B cell (primary cell): ENCODE measurements at regions not wholly inside any gene's neighbourhood (a gene's known extent, or its start where the extent isn't known, plus 50 kb on each side); places are given as distances from the start of the nearest gene placed in this dataset.

Experiments used
- ATAC-seq: fragments of 200-7000 bp; cut with Tn5 transposase; one replicate; pipeline ENCODE4 v1.10.0; 2021; ENCODE audit warnings: low read depth, mild to moderate bottlenecking, moderate number of reproducible peaks, moderate library complexity
- CTCF ChIA-PET: fragments of 350-600 bp; sonication (Branson Sonifier 250); formaldehyde crosslinking; loops from one replicate; lab custom pipeline; 2021; ENCODE audit warnings: antibody characterized with exemption, inconsistent platforms; lab: Charles Lee
- POLR2A ChIA-PET: fragments of 350-600 bp; sonication (Branson Sonifier 250); formaldehyde crosslinking; loops from one replicate; lab custom pipeline; 2021; ENCODE audit warnings: antibody characterized with exemption; lab: Charles Lee
- DNase-seq: peaks from one replicate; pipeline ENCODE4 v3.0.0; 2013
- H2AFZ ChIP-seq: 2 replicates; pipeline ENCODE4 v1.6.1; 2012; ENCODE audit warnings: mild to moderate bottlenecking, low read depth, low read length; ENCODE audit not compliant: insufficient read depth, poor library complexity, severe bottlenecking
- H3K27ac ChIP-seq, 2 donors: 1 replicate in 1 of 2; 2 replicates in 1 of 2; pipeline ENCODE4 v1.5.1; 2012 to 2013; ENCODE audit warnings: low read length in 2 of 2, mild to moderate bottlenecking in 2 of 2, moderate library complexity in 1 of 2
- H3K27me3 ChIP-seq, 4 experiments: fragments of 200-600 bp in 1 of 4; sonication (generic) in 1 of 4; replicated peaks in 1 of 4; 1 replicate in 2 of 4; 2 replicates in 2 of 4; pipeline versions ENCODE4 v1.6.1 to v1.7.0; 2013 to 2016; ENCODE audit warnings: low read length in 3 of 4, mild to moderate bottlenecking in 2 of 4, mixed read lengths in 1 of 4, moderate library complexity in 1 of 4; ENCODE audit not compliant: insufficient read depth in 4 of 4, control insufficient read depth in 3 of 4; ENCODE audit errors: control extremely low read depth in 1 of 4
- H3K36me3 ChIP-seq, 2 experiments: replicated peaks in 1 of 2; 1 replicate in 1 of 2; 2 replicates in 1 of 2; pipeline versions ENCODE4 v1.6.1 to v1.7.1; 2013; ENCODE audit warnings: low read length in 1 of 2; ENCODE audit not compliant: insufficient read depth in 2 of 2, control insufficient read depth in 1 of 2; ENCODE audit errors: control extremely low read depth in 1 of 2, extremely low read depth in 1 of 2
- H3K4me1 ChIP-seq, 2 donors: fragments of 200-600 bp in 1 of 2; sonication (generic) in 1 of 2; 1 replicate in 1 of 2; 2 replicates in 1 of 2; pipeline versions ENCODE4 v1.5.1 to v1.6.1; 2013 to 2017; ENCODE audit warnings: low read length in 2 of 2; ENCODE audit not compliant: control insufficient read depth in 2 of 2, insufficient read depth in 2 of 2
- H3K4me2 ChIP-seq: replicated peaks from 2 replicates; pipeline ENCODE3; 2012; ENCODE audit warnings: mild to moderate bottlenecking, low read depth, low read length; ENCODE audit not compliant: poor library complexity, severe bottlenecking
- H3K4me3 ChIP-seq, 5 experiments: fragments of 200-600 bp in 1 of 5; sonication (generic) in 1 of 5; 1 replicate in 3 of 5; 2 replicates in 2 of 5; pipeline versions ENCODE4 v1.5.1 to v1.7.0; 2011 to 2016; ENCODE audit warnings: low read length in 4 of 5, mild to moderate bottlenecking in 4 of 5, low read depth in 2 of 5, control low read depth in 1 of 5, moderate library complexity in 1 of 5; ENCODE audit not compliant: insufficient read depth in 1 of 5; ENCODE audit errors: control extremely low read depth in 1 of 5, extremely low read depth in 1 of 5
- H3K79me2 ChIP-seq: fragments of 200-600 bp; sonication (generic); one replicate; pipeline ENCODE4 v1.6.0; 2016; ENCODE audit warnings: low read length; ENCODE audit not compliant: control insufficient read depth, insufficient read depth
- H3K9ac ChIP-seq: fragments of 200-600 bp; sonication (generic); 2 replicates; pipeline ENCODE4 v1.6.1; 2017; ENCODE audit warnings: mild to moderate bottlenecking, low read length, moderate library complexity
- H3K9me3 ChIP-seq, 3 donors: one replicate each; pipeline versions ENCODE4 v1.6.1 to v1.7.1; 2013; ENCODE audit warnings: low read length in 2 of 3; ENCODE audit not compliant: control insufficient read depth in 2 of 3, insufficient read depth in 1 of 3; ENCODE audit errors: control extremely low read depth in 1 of 3
- H4K20me1 ChIP-seq: 2 replicates; pipeline ENCODE4 v1.6.0; 2012; ENCODE audit warnings: mild to moderate bottlenecking, low read length; ENCODE audit not compliant: insufficient read depth, control insufficient read depth, poor library complexity, severe bottlenecking
- H3K27ac Mint-ChIP-seq: one replicate; pipeline ENCODE4 v1.8.0; 2021; ENCODE audit warnings: mixed read lengths
- H3K27me3 Mint-ChIP-seq: one replicate; pipeline ENCODE4 v1.8.0; 2021; ENCODE audit warnings: mixed read lengths
- H3K4me1 Mint-ChIP-seq: one replicate; pipeline ENCODE4 v1.8.0; 2021; ENCODE audit warnings: mixed read lengths
- H3K4me3 Mint-ChIP-seq: one replicate; pipeline ENCODE4 v1.8.0; 2021; ENCODE audit warnings: mixed read lengths
- H3K9me3 Mint-ChIP-seq: one replicate; pipeline ENCODE4 v1.8.0; 2022; ENCODE audit warnings: mixed read lengths; ENCODE audit not compliant: insufficient read depth
- CTCF ChIP-seq: fragments of 200-600 bp; IDR thresholded peaks from one replicate; pipeline ENCODE4 v1.8.0; 2022; ENCODE audit warnings: antibody characterized with exemption, mild to moderate bottlenecking
- EZH2 ChIP-seq: IDR thresholded peaks from 2 replicates; pipeline ENCODE4 v1.6.1; 2012; ENCODE audit warnings: borderline replicate concordance, low read depth, mild to moderate bottlenecking, moderate library complexity, low read length; ENCODE audit not compliant: insufficient read depth, poor library complexity, severe bottlenecking
- WGBS: methylation state at CpG from one replicate; pipeline ENCODE4 v1.1.5; 2013; ENCODE audit warnings: missing lambda C conversion rate; ENCODE audit not compliant: insufficient coverage; 5-methylcytosine and 5-hydroxymethylcytosine counted together
- intact Hi-C: fragments of 100-400 bp; cut with micrococcal nuclease; formaldehyde crosslinking; loops from one replicate; pipeline ENCODE4 v1.10.0; 2022

DNA sequence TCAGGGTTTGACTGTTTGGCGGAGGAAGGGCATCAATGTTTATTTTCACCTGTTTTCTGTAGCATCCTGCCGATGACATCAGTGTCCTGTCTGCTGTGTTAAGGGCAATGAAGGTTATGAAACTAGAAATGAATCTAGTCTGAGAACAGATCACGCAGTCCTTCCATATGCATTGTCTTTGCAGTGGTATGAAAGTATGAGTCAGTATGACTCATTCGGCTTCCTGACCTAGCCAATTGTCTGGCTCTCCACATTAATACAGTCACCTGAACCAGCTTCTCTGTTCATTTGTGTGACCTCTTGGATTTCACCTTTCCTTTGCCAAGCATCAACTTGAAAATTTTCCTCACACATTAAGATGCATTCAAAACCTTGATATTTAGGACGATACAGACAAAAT lies 353.8 kb downstream of the RND3 start:
- no peak overlapping the region for H2AFZ ChIP-seq
- 100% methylated on average over 3 of the region's 5 CpGs for WGBS
- H3K4me1 ChIP-seq = no peaks in the 10 kb centered on the region
- no peak overlapping the region for H3K9ac ChIP-seq
- no peaks in the 10 kb centered on the region for H3K79me2 ChIP-seq
- Mint-ChIP-seq H3K27me3 (no peaks in the 10 kb centered on the region), H3K4me1 (no peaks in the 10 kb centered on the region), H3K4me3 (no peak overlapping the region), H3K27ac (no peak overlapping the region), H3K9me3 (no peaks in the 10 kb centered on the region)
- TF ChIP-seq EZH2 (no peak), CTCF (no peak)
- POLR2A ChIA-PET = no interaction called here
- no peak overlapping the region for H3K27ac ChIP-seq
- DNase-seq = no peak
- H3K4me3 ChIP-seq = no peak overlapping the region
- no peaks in the 10 kb centered on the region for H3K9me3 ChIP-seq
- H3K36me3 ChIP-seq = no peaks in the 10 kb centered on the region
- no peaks in the 10 kb centered on the region for H3K27me3 ChIP-seq
- no peak for ATAC-seq
- CTCF ChIA-PET = no interaction called here
- intact Hi-C loops = no loop called here
- no peaks in the 10 kb centered on the region for H4K20me1 ChIP-seq
- H3K4me2 ChIP-seq = no peak overlapping the region

DNA sequence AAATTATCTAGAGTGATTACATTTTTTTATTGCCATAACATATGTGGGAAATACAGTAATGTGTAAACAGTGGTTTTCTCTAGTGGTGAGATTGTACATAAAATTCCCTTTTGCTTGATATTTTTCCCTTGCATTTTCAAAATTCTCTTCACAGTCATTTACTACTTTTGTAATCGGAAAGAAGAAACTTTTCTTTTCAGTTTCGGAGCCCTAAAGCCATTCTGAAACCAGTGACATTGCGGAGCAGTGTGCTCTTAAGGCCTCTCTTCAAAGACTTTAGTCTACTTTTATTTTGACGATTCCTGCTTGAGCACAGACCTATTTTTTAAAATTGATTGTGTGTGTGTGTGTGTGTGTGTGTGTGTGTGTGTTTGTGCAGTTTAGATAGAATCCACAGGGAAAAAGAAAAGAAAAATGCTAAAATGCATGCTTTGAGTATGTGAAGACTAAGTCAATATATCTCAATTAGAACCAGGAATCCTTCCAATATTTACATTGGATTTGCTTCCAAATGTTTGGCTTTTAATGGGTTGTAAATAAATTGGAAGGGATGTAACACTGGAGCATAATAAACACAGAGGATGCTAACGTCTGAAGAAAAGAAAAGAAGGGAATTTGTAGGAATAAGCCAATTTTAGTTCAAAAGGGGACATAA lies 357.4 kb downstream of the RND3 start:
- intact Hi-C loops = no loop called here

More for the DNA sequence above, 357.4 kb downstream of the RND3 start:
- TF ChIP-seq CTCF (no peak), EZH2 (no peak)
- Histone ChIP-seq H3K27ac (no peak overlapping the region), H2AFZ (no peak overlapping the region), H3K4me2 (no peak overlapping the region), H3K4me1 (no peaks in the 10 kb centered on the region), H3K9ac (no peak overlapping the region), H3K4me3 (no peak overlapping the region), H3K27me3 (no peaks in the 10 kb centered on the region), H3K9me3 (peaks cover 0 to 4% (median 0%) of the 10 kb centered on the region in 3 donors), H3K79me2 (no peaks in the 10 kb centered on the region), H3K36me3 (no peaks in the 10 kb centered on the region), H4K20me1 (no peaks in the 10 kb centered on the region)
- Mint-ChIP-seq H3K27ac (no peak overlapping the region), H3K9me3 (no peaks in the 10 kb centered on the region), H3K27me3 (no peaks in the 10 kb centered on the region), H3K4me3 (no peak overlapping the region), H3K4me1 (no peaks in the 10 kb centered on the region)
- 85% methylated on average over 4 of the region's 5 CpGs for WGBS
- ATAC-seq (no peak), DNase-seq (no peak)
- ChIA-PET POLR2A (no interaction called here), CTCF (no interaction called here)
